Smooth muscle cell (in vitro differentiated cells): ENCODE measurements at regions not wholly inside any gene's neighbourhood (a gene's known extent, or its start where the extent isn't known, plus 50 kb on each side); places are given as distances from the start of the nearest gene placed in this dataset.

Experiments used
- DNase-seq: peaks from one replicate; lab custom pipeline; 2025; ENCODE audit not compliant: unreplicated experiment; lab: John Stamatoyannopoulos, UW
- H2AFZ ChIP-seq: fragments of 200-600 bp; sonication (generic); 2 replicates; pipeline ENCODE4 v1.6.0; 2016; ENCODE audit warnings: antibody characterized with exemption, low read depth, mild to moderate bottlenecking
- H3F3A ChIP-seq: fragments of 200-600 bp; sonication (generic); 2 replicates; pipeline ENCODE4 v1.6.0; 2017; ENCODE audit warnings: antibody characterized with exemption, low read depth
- H3K27ac ChIP-seq: fragments of 200-600 bp; sonication (generic); 2 replicates; pipeline ENCODE4 v1.5.1; 2016; ENCODE audit warnings: low read depth, mild to moderate bottlenecking
- H3K27me3 ChIP-seq: fragments of 200-600 bp; sonication (generic); 2 replicates; pipeline ENCODE4 v1.6.1; 2016; ENCODE audit warnings: low read depth, mild to moderate bottlenecking
- H3K36me3 ChIP-seq: fragments of 200-600 bp; sonication (generic); 2 replicates; pipeline ENCODE4 v1.5.1; 2016; ENCODE audit warnings: low read depth
- H3K4me1 ChIP-seq: fragments of 200-600 bp; sonication (generic); 2 replicates; pipeline ENCODE4 v1.5.1; 2016; ENCODE audit warnings: low read depth
- H3K4me2 ChIP-seq: fragments of 200-600 bp; sonication (generic); 2 replicates; pipeline ENCODE4 v1.6.0; 2016; ENCODE audit warnings: mild to moderate bottlenecking
- H3K4me3 ChIP-seq: fragments of 200-600 bp; sonication (generic); 2 replicates; pipeline ENCODE4 v1.5.1; 2016; ENCODE audit warnings: mild to moderate bottlenecking
- H3K79me2 ChIP-seq: fragments of 200-600 bp; sonication (generic); 2 replicates; pipeline ENCODE4 v1.6.0; 2016; ENCODE audit warnings: low read depth, mild to moderate bottlenecking
- H3K9ac ChIP-seq: fragments of 200-600 bp; sonication (generic); 2 replicates; pipeline ENCODE4 v1.6.0; 2016; ENCODE audit warnings: low read depth
- H3K9me3 ChIP-seq: fragments of 200-600 bp; sonication (generic); replicated peaks from 2 replicates; pipeline ENCODE4 v1.5.1; 2016; ENCODE audit warnings: low read depth
- H4K20me1 ChIP-seq: fragments of 200-600 bp; sonication (generic); 2 replicates; pipeline ENCODE4 v1.6.0; 2016; ENCODE audit warnings: low read depth
- WGBS: methylation state at CpG from one replicate; pipeline ENCODE4 v1.1.7; 2016; ENCODE audit warnings: low lambda C conversion rate; 5-methylcytosine and 5-hydroxymethylcytosine counted together
- TF ChIP-seq, protein P1 (sequence below): fragments of 200-600 bp; sonication (generic); IDR thresholded peaks from 2 replicates; pipeline ENCODE4 v1.5.1; 2017; ENCODE audit warnings: borderline replicate concordance, mild to moderate bottlenecking, antibody characterized with exemption; ENCODE audit not compliant: insufficient read depth, poor library complexity, severe bottlenecking

GRCh38 chr16:50861970-50862411, 120.1 kb downstream of the CYLD start:
- no peak for DNase-seq

GRCh38 chr16:50861451-50861850, 119.6 kb downstream of the CYLD start:
- H3K36me3 ChIP-seq, result no peaks in the 10 kb centered on the region
- no peaks in the 10 kb centered on the region for H3F3A ChIP-seq
- peak overlapping the region; percentile 25 for H3K4me2 ChIP-seq
- H3K4me3 ChIP-seq, result no peak overlapping the region
- 85% methylated on average over 4 of the region's 4 CpGs for WGBS
- DNase-seq, result no peak
- H3K4me1 ChIP-seq, result no peaks in the 10 kb centered on the region
- H2AFZ ChIP-seq, result peak overlapping the region; percentile 23
- H3K9ac ChIP-seq, result no peak overlapping the region
- H3K79me2 ChIP-seq, result no peaks in the 10 kb centered on the region
- H3K27me3 ChIP-seq, result no peaks in the 10 kb centered on the region
- TF ChIP-seq, protein P1, sequence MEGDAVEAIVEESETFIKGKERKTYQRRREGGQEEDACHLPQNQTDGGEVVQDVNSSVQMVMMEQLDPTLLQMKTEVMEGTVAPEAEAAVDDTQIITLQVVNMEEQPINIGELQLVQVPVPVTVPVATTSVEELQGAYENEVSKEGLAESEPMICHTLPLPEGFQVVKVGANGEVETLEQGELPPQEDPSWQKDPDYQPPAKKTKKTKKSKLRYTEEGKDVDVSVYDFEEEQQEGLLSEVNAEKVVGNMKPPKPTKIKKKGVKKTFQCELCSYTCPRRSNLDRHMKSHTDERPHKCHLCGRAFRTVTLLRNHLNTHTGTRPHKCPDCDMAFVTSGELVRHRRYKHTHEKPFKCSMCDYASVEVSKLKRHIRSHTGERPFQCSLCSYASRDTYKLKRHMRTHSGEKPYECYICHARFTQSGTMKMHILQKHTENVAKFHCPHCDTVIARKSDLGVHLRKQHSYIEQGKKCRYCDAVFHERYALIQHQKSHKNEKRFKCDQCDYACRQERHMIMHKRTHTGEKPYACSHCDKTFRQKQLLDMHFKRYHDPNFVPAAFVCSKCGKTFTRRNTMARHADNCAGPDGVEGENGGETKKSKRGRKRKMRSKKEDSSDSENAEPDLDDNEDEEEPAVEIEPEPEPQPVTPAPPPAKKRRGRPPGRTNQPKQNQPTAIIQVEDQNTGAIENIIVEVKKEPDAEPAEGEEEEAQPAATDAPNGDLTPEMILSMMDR, result no peak
- no peaks in the 10 kb centered on the region for H3K9me3 ChIP-seq
- no peak overlapping the region for H3K27ac ChIP-seq
- no peaks in the 10 kb centered on the region for H4K20me1 ChIP-seq

More at GRCh38 chr16:50861970-50862411, 120.1 kb downstream of the CYLD start:
- WGBS, result 38% methylated on average over 4 of the region's 4 CpGs
- no peaks in the 10 kb centered on the region for H3K79me2 ChIP-seq
- H4K20me1 ChIP-seq, result no peaks in the 10 kb centered on the region
- no peaks in the 10 kb centered on the region for H3K4me1 ChIP-seq
- no peaks in the 10 kb centered on the region for H3K36me3 ChIP-seq
- H3K27ac ChIP-seq, result no peak overlapping the region
- no peak overlapping the region for H3K4me3 ChIP-seq
- H3F3A ChIP-seq, result no peaks in the 10 kb centered on the region
- H3K27me3 ChIP-seq, result no peaks in the 10 kb centered on the region
- no peaks in the 10 kb centered on the region for H3K9me3 ChIP-seq
- no peak overlapping the region for H3K9ac ChIP-seq
- peak overlapping the region; percentile 25 for H3K4me2 ChIP-seq
- peak overlapping the region; percentile 23 for H2AFZ ChIP-seq
- TF ChIP-seq, protein P1, result no peak

GRCh38 chr16:50859628-50860360, 117.9 kb downstream of the CYLD start:
- DNase-seq, result no peak
- 94% methylated on average over 11 of the region's 12 CpGs for WGBS
- no peaks in the 10 kb centered on the region for H3K9me3 ChIP-seq
- H3F3A ChIP-seq, result no peaks in the 10 kb centered on the region
- H3K27ac ChIP-seq, result no peak overlapping the region
- no peaks in the 10 kb centered on the region for H3K79me2 ChIP-seq
- H3K9ac ChIP-seq, result no peak overlapping the region
- no peaks in the 10 kb centered on the region for H4K20me1 ChIP-seq
- no peak overlapping the region for H3K4me3 ChIP-seq
- H3K4me1 ChIP-seq, result no peaks in the 10 kb centered on the region
- H3K4me2 ChIP-seq, result no peak overlapping the region
- H2AFZ ChIP-seq, result no peak overlapping the region
- H3K27me3 ChIP-seq, result peaks cover 3% of the 10 kb centered on the region
- TF ChIP-seq, protein P1, result no peak
- H3K36me3 ChIP-seq, result no peaks in the 10 kb centered on the region
